ENCODE measurements at regions not wholly inside any gene's neighbourhood (a gene's known extent, or its start where the extent isn't known, plus 50 kb on each side); places are given as distances from the start of the nearest gene placed in this dataset.

DNA sequence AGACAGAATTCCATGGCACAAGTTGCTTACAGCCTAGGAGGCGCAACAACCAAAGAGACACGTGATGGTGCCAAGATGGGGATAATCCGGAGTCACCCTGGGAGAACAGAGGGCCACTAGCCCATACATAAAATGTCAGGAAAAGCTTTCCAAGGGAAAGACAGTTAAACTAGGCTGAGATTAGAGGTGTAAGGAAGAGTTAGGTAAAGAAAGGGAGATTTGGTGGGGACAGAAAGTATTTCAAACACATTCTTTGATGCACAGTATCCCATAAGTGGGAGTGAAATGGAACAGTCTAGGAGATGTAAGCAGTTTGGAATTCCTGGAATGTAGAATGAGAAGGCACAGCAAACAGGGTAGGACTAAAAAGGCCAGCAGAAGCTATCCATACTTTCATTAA is 860.9 kb upstream of the LCORL start:
- intact Hi-C loops (cut with micrococcal nuclease) = no loop called here
- ChIA-PET POLR2A (ENCODE audit: partially characterized antibody) (no interaction called here), CTCF (ENCODE audit: partially characterized antibody) (no interaction called here)
- H3K4me3 ChIP-seq (ENCODE audit: low read length in 2 of 2) = no peak overlapping the region
- H3K4me1 Mint-ChIP-seq = no peaks in the 10 kb centered on the region
- H3K4me1 ChIP-seq (ENCODE audit: insufficient read depth, low read length) = no peaks in the 10 kb centered on the region
- H3K4me3 Mint-ChIP-seq = no peak overlapping the region
- no peak overlapping the region for H3K27ac Mint-ChIP-seq
- no peaks in the 10 kb centered on the region for H3K36me3 ChIP-seq (ENCODE audit: insufficient read depth, low read length)
- no peak overlapping the region for H3K27ac ChIP-seq (ENCODE audit: low read depth, low read length)
- H3K9me3 Mint-ChIP-seq = peaks cover 0 to 14% (median 6%) of the 10 kb centered on the region in 8 donors
- no peaks in the 10 kb centered on the region for H3K27me3 Mint-ChIP-seq
- no peaks in the 10 kb centered on the region for H3K27me3 ChIP-seq (ENCODE audit: insufficient read depth, low read length)
- H3K9me3 ChIP-seq (ENCODE audit: control insufficient read depth in 1 of 2, low read length in 2 of 2) = peaks cover 0 to 4% of the 10 kb centered on the region in 2 donors
- DNase-seq = no peak
- no peaks in the 10 kb centered on the region for H3K36me3 Mint-ChIP-seq

DNA sequence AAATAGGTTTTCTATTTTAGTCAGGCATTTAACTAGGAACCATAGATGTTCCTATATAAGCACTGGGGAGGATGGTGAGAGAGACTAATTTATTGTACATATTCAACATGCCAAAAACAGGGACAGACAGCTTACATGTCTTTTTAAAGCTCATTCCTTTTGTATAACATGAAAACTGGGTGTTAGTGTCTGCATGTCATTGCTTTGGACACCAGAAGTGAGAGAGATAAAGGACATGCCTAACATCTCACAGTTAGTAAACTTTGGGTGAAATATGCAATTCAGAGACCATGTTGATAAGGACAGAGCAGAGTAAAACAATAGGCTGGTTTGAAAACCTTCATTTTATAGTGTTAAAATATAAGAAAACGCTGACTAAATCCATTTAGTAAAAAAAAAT is 860.0 kb upstream of the LCORL start:
- intact Hi-C loops (cut with micrococcal nuclease) = no loop called here
- Mint-ChIP-seq H3K27me3 (no peaks in the 10 kb centered on the region), H3K4me1 (no peaks in the 10 kb centered on the region), H3K27ac (no peak overlapping the region), H3K4me3 (no peak overlapping the region), H3K9me3 (peaks cover 0 to 19% (median 8%) of the 10 kb centered on the region in 8 donors), H3K36me3 (no peaks in the 10 kb centered on the region)
- no peak for DNase-seq
- no peaks in the 10 kb centered on the region for H3K36me3 ChIP-seq (ENCODE audit: insufficient read depth, low read length)
- H3K4me1 ChIP-seq (ENCODE audit: insufficient read depth, low read length) = no peaks in the 10 kb centered on the region
- no peak overlapping the region for H3K4me3 ChIP-seq (ENCODE audit: low read length in 2 of 2)
- no peak overlapping the region for H3K27ac ChIP-seq (ENCODE audit: low read depth, low read length)
- peaks cover 0 to 4% of the 10 kb centered on the region in 2 donors for H3K9me3 ChIP-seq (ENCODE audit: control insufficient read depth in 1 of 2, low read length in 2 of 2)
- ChIA-PET CTCF (ENCODE audit: partially characterized antibody) (no interaction called here), POLR2A (ENCODE audit: partially characterized antibody) (no interaction called here)
- no peaks in the 10 kb centered on the region for H3K27me3 ChIP-seq (ENCODE audit: insufficient read depth, low read length)

DNA sequence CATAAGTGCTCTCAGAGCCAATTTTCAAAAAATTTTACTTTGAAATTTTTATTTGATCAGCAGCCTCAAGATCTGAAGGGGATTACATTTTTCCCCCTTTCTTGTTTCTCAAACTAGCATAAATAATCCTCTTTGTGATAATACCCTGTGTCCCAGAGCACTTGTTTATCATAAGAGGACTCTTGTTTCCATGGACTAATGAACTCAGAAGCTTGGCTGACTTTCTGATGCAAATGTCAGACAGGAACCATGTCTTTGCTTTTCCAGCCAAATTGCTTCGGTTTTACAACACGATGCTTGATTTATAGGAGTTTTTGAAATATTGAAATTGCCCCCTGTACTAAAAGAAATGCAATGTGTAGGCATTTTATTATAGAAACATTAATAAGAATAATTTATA is 859.3 kb upstream of the LCORL start:
- Histone ChIP-seq H3K4me3 (ENCODE audit: low read length in 2 of 2) (no peak overlapping the region), H3K4me1 (ENCODE audit: insufficient read depth, low read length) (no peaks in the 10 kb centered on the region), H3K27me3 (ENCODE audit: insufficient read depth, low read length) (no peaks in the 10 kb centered on the region), H3K9me3 (ENCODE audit: control insufficient read depth in 1 of 2, low read length in 2 of 2) (peaks cover 0 to 4% of the 10 kb centered on the region in 2 donors), H3K36me3 (ENCODE audit: insufficient read depth, low read length) (no peaks in the 10 kb centered on the region), H3K27ac (ENCODE audit: low read depth, low read length) (no peak overlapping the region)
- Mint-ChIP-seq H3K4me3 (no peak overlapping the region), H3K9me3 (peaks cover 0 to 19% (median 8%) of the 10 kb centered on the region in 8 donors), H3K27me3 (no peaks in the 10 kb centered on the region), H3K36me3 (no peaks in the 10 kb centered on the region), H3K27ac (no peak overlapping the region), H3K4me1 (no peaks in the 10 kb centered on the region)
- ChIA-PET CTCF (ENCODE audit: partially characterized antibody) (no interaction called here), POLR2A (ENCODE audit: partially characterized antibody) (no interaction called here)
- no peak for DNase-seq
- intact Hi-C loops (cut with micrococcal nuclease) = no loop called here

DNA sequence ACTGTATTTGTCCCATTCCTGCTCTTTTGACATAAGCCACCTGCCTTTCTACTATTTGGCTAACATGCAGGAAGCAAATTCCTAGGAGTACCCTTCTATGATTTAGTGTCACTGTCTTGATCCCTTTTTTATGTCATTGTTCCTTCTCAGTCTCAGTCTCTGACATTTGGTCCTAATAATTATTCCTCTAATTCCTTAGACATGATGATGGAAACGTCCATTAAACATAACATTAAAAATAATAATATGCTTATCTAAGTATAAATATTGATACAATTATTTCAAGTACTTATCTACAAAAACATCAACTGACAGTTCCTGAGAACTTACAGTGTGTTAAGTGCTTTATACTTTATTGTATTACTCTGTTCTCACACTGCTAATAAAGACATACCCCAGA is 857.0 kb upstream of the LCORL start:
- Mint-ChIP-seq H3K9me3 (peaks cover 0 to 24% (median 15%) of the 10 kb centered on the region in 8 donors), H3K4me3 (no peak overlapping the region), H3K27ac (no peak overlapping the region), H3K27me3 (no peaks in the 10 kb centered on the region), H3K36me3 (no peaks in the 10 kb centered on the region), H3K4me1 (no peaks in the 10 kb centered on the region)
- DNase-seq = no peak
- intact Hi-C loops (cut with micrococcal nuclease) = no loop called here
- POLR2A ChIA-PET (ENCODE audit: partially characterized antibody) = no interaction called here
- Histone ChIP-seq H3K27ac (ENCODE audit: low read depth, low read length) (no peak overlapping the region), H3K4me1 (ENCODE audit: insufficient read depth, low read length) (no peaks in the 10 kb centered on the region), H3K4me3 (ENCODE audit: low read length in 2 of 2) (no peak overlapping the region), H3K9me3 (ENCODE audit: control insufficient read depth in 1 of 2, low read length in 2 of 2) (peaks cover 0 to 4% of the 10 kb centered on the region in 2 donors), H3K36me3 (ENCODE audit: insufficient read depth, low read length) (no peaks in the 10 kb centered on the region), H3K27me3 (ENCODE audit: insufficient read depth, low read length) (no peaks in the 10 kb centered on the region)
- CTCF ChIA-PET (ENCODE audit: partially characterized antibody) = no interaction called here

DNA sequence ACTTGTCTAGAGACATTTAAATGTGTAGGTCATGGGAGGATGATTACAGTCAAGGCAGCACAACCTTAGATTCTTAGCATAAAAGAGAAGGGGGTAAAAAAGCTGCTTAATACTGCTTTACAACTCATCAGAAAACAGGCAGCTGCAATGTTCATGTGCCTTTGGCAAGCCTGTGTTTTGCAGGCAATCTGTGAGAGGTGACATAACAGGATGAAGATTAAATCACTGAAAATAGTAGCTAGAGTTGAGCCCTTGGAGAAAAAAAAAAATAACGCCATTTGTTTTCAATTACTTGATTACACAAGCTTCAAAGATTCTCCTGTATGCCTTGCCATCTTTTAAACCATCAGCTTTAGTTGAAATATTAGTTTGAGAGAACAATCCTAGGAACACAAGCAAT is 847.6 kb upstream of the LCORL start:
- peaks cover 0 to 20% (median 3%) of the 10 kb centered on the region in 8 donors for H3K9me3 Mint-ChIP-seq
- Histone ChIP-seq H3K27me3 (ENCODE audit: insufficient read depth, low read length) (no peaks in the 10 kb centered on the region), H3K4me1 (ENCODE audit: insufficient read depth, low read length) (no peaks in the 10 kb centered on the region), H3K36me3 (ENCODE audit: insufficient read depth, low read length) (no peaks in the 10 kb centered on the region), H3K27ac (ENCODE audit: low read depth, low read length) (no peak overlapping the region), H3K9me3 (ENCODE audit: control insufficient read depth in 1 of 2, low read length in 2 of 2) (no peaks in the 10 kb centered on the region), H3K4me3 (ENCODE audit: low read length in 2 of 2) (no peak overlapping the region)
- intact Hi-C loops (cut with micrococcal nuclease) = no loop called here
- ChIA-PET POLR2A (ENCODE audit: partially characterized antibody) (no interaction called here), CTCF (ENCODE audit: partially characterized antibody) (no interaction called here)
- no peak overlapping the region for H3K27ac Mint-ChIP-seq
- H3K27me3 Mint-ChIP-seq = no peaks in the 10 kb centered on the region
- H3K4me3 Mint-ChIP-seq = no peak overlapping the region
- H3K4me1 Mint-ChIP-seq = no peaks in the 10 kb centered on the region
- H3K36me3 Mint-ChIP-seq = no peaks in the 10 kb centered on the region
- no peak for DNase-seq

DNA sequence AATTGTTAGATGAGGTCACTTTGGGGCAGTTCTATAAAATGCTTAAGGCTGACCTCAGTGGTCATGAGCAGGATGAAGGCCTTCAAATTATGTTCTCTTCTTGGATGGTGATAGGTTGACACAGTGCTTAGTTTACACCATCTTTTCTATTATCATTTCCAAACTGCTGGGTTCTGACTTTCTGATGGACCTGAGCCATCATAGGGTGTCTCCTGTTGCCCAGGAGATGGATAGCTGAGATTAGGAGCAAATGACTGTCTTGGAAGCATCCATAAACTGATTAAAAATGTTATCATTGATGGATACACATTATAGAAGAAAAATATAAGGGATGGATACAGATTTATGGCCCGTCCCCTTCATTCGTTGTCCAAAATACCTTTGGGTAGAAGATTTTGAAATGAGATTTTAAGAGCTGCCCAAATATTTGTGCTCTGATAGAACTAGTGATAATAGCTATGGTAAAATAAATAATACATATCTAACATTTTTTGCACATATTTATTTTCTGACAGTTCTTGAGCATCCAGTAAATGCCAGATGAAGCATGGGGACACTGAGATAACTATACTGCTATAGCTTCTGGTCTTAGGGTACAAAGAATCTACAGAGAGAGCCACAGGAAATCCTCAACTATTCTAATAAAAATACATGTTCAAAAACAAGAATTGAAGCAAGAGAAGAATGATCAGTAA is 839.4 kb upstream of the LCORL start:
- Histone ChIP-seq H3K4me1 (ENCODE audit: insufficient read depth, low read length) (no peaks in the 10 kb centered on the region), H3K36me3 (ENCODE audit: insufficient read depth, low read length) (no peaks in the 10 kb centered on the region), H3K4me3 (ENCODE audit: low read length in 2 of 2) (no peak overlapping the region), H3K27ac (ENCODE audit: low read depth, low read length) (no peak overlapping the region), H3K27me3 (ENCODE audit: insufficient read depth, low read length) (no peaks in the 10 kb centered on the region), H3K9me3 (ENCODE audit: control insufficient read depth in 1 of 2, low read length in 2 of 2) (no peaks in the 10 kb centered on the region)
- POLR2A ChIA-PET (ENCODE audit: partially characterized antibody) = no interaction called here
- CTCF ChIA-PET (ENCODE audit: partially characterized antibody) = no interaction called here
- Mint-ChIP-seq H3K36me3 (no peaks in the 10 kb centered on the region), H3K27me3 (no peaks in the 10 kb centered on the region), H3K27ac (no peak overlapping the region), H3K9me3 (peaks cover 2 to 11% (median 9%) of the 10 kb centered on the region in 8 donors), H3K4me1 (no peaks in the 10 kb centered on the region), H3K4me3 (no peak overlapping the region)
- intact Hi-C loops (cut with micrococcal nuclease) = no loop called here
- DNase-seq = no peak

DNA sequence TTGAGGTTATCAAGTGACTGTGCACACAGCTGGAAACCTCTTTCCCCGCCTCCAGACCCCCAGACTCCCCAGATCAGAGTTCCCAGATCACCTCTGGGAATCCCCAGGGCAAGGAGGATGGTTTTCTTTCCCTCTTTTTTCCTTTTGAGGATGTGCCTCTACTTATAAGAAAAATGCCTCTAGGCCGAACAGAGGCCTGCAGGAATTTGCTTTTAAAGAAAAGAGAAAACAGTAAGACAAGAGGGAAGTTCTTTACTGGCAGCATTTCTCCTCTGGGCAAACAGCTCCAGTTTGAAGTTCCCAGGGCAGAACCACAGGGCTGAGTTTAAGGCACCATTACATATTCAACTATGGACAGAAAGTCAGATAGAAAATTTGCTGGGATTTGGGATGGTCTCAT is 837.9 kb upstream of the LCORL start:
- Mint-ChIP-seq H3K27me3 (no peaks in the 10 kb centered on the region), H3K9me3 (peaks cover 2 to 16% (median 8%) of the 10 kb centered on the region in 8 donors), H3K27ac (no peak overlapping the region), H3K4me3 (no peak overlapping the region), H3K36me3 (no peaks in the 10 kb centered on the region), H3K4me1 (no peaks in the 10 kb centered on the region)
- Histone ChIP-seq H3K27ac (ENCODE audit: low read depth, low read length) (no peak overlapping the region), H3K9me3 (ENCODE audit: control insufficient read depth in 1 of 2, low read length in 2 of 2) (no peaks in the 10 kb centered on the region), H3K27me3 (ENCODE audit: insufficient read depth, low read length) (no peaks in the 10 kb centered on the region), H3K36me3 (ENCODE audit: insufficient read depth, low read length) (no peaks in the 10 kb centered on the region), H3K4me1 (ENCODE audit: insufficient read depth, low read length) (no peaks in the 10 kb centered on the region), H3K4me3 (ENCODE audit: low read length in 2 of 2) (no peak overlapping the region)
- intact Hi-C loops (cut with micrococcal nuclease) = no loop called here
- DNase-seq = no peak
- ChIA-PET CTCF (ENCODE audit: partially characterized antibody) (no interaction called here), POLR2A (ENCODE audit: partially characterized antibody) (no interaction called here)

Data from CD4-positive, alpha-beta memory T cell (primary cell).